OCI-LY7 (cell line): ENCODE measurements at regions not wholly inside any gene's neighbourhood (a gene's known extent, or its start where the extent isn't known, plus 50 kb on each side); places are given as distances from the start of the nearest gene placed in this dataset.

Experiments used
- BruUV-seq: library from RNA; stranded (reverse); fragments of 400-500 nt; replicated peaks from 2 replicates; lab custom pipeline; 2021; lab: Mats Ljungman, UMichigan
- CTCF ChIA-PET: fragments of 300-600 bp; sonication (Branson Sonifier 250); formaldehyde crosslinking; loops from one replicate; lab custom pipeline; 2022; ENCODE audit warnings: antibody characterized with exemption; ENCODE audit not compliant: unreplicated experiment; lab: Charles Lee
- POLR2A ChIA-PET: fragments of 300-600 bp; sonication (Branson Sonifier 250); formaldehyde crosslinking; loops from one replicate; lab custom pipeline; 2022; ENCODE audit warnings: antibody characterized with exemption; lab: Charles Lee
- DNase-seq: peaks from one replicate; pipeline ENCODE4 v3.0.0-alpha.2; 2015; ENCODE audit warnings: low spot score
- H2AFZ ChIP-seq: fragments of 200-600 bp; sonication (generic), shearing (Covaris generic); 2 replicates; pipeline ENCODE4 v1.6.1; 2014; ENCODE audit warnings: mild to moderate bottlenecking, antibody characterized with exemption, low read length, moderate library complexity
- H3K27ac ChIP-seq: fragments of 200-600 bp; sonication (generic); 2 replicates; pipeline ENCODE4 v1.5.1; 2014; ENCODE audit warnings: mixed run types, low read depth, mild to moderate bottlenecking, moderate library complexity, low read length, inconsistent platforms; ENCODE audit not compliant: poor library complexity, severe bottlenecking
- H3K36me3 ChIP-seq: fragments of 200-600 bp; sonication (generic); 2 replicates; pipeline ENCODE4 v1.6.1; 2014; ENCODE audit warnings: mild to moderate bottlenecking, antibody characterized with exemption, low read length, moderate library complexity, mixed read lengths; ENCODE audit not compliant: insufficient read depth
- H3K4me1 ChIP-seq: fragments of 200-600 bp; sonication (generic); 2 replicates; pipeline ENCODE4 v1.5.1; 2014; ENCODE audit warnings: mild to moderate bottlenecking, low read length; ENCODE audit not compliant: insufficient read depth, poor library complexity, severe bottlenecking
- H3K4me2 ChIP-seq: fragments of 200-600 bp; sonication (generic); 2 replicates; pipeline ENCODE4 v1.6.1; 2014; ENCODE audit warnings: mild to moderate bottlenecking, low read length
- H3K4me3 ChIP-seq: fragments of 200-600 bp; sonication (generic); 2 replicates; pipeline ENCODE4 v1.5.1; 2014; ENCODE audit warnings: mild to moderate bottlenecking, low read depth, low read length; ENCODE audit not compliant: poor library complexity, severe bottlenecking
- H3K79me2 ChIP-seq: fragments of 200-600 bp; sonication (generic); 2 replicates; pipeline ENCODE4 v1.6.1; 2016; ENCODE audit warnings: low read depth, mild to moderate bottlenecking, low read length, moderate library complexity, mixed read lengths; ENCODE audit not compliant: insufficient read depth
- H3K9me2 ChIP-seq: fragments of 200-600 bp; sonication (generic); 2 replicates; pipeline ENCODE4 v1.6.1; 2016; ENCODE audit warnings: mild to moderate bottlenecking, low read length, mixed read lengths; ENCODE audit not compliant: insufficient read depth
- H3K9me3 ChIP-seq: fragments of 200-600 bp; sonication (generic); 2 replicates; pipeline ENCODE4 v1.6.1; 2014; ENCODE audit warnings: mild to moderate bottlenecking, mixed run types, low read length, mixed read lengths
- H4K20me1 ChIP-seq: fragments of 200-600 bp; sonication (generic); 2 replicates; pipeline ENCODE4 v1.6.1; 2014; ENCODE audit warnings: mild to moderate bottlenecking, antibody characterized with exemption, low read length, moderate library complexity, mixed read lengths; ENCODE audit not compliant: insufficient read depth
- EZH2phosphoT487 ChIP-seq: fragments of 200-600 bp; sonication (generic); IDR thresholded peaks from 2 replicates; pipeline ENCODE4 v1.6.1; 2018; ENCODE audit warnings: low read depth, borderline replicate concordance, mild to moderate bottlenecking, mixed run types, antibody characterized with exemption, low read length, moderate library complexity, mixed read lengths
- intact Hi-C: fragments of 100-400 bp; cut with micrococcal nuclease; formaldehyde crosslinking; loops from one replicate; pipeline ENCODE4 v1.10.0; 2022; ENCODE audit not compliant: unreplicated experiment
- TF ChIP-seq, protein P1 (sequence below): fragments of 200-600 bp; sonication (generic); conservative IDR thresholded peaks from 2 replicates; pipeline ENCODE4 v1.5.1; 2014; ENCODE audit warnings: mild to moderate bottlenecking, antibody characterized with exemption, low read length, moderate library complexity, mixed read lengths

DNA sequence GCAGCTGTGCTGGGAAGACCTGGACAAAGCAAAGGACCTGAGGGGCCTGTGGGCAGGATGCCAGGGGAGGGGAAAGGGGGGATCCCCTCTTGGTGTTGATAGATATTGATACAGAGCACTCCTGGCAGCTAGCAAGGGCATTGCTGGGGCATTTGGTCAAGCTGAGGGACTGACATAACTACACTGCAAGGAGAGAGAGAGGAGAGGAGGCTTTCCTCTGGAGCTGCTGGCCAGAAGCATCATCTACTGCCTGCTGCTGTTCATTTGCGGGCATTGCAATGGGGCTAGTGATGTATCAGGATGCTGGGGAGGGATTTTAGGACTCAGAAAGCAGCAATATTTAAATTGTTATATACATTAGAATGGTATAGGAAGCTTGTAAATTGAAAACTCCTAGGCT, 142.0 kb downstream of the ZNF648 start:
- H3K9me2 ChIP-seq, result no peaks in the 10 kb centered on the region
- intact Hi-C loops, result no loop called here
- no peaks in the 10 kb centered on the region for H3K79me2 ChIP-seq
- H3K27ac ChIP-seq, result no peak overlapping the region
- TF ChIP-seq, protein P1, sequence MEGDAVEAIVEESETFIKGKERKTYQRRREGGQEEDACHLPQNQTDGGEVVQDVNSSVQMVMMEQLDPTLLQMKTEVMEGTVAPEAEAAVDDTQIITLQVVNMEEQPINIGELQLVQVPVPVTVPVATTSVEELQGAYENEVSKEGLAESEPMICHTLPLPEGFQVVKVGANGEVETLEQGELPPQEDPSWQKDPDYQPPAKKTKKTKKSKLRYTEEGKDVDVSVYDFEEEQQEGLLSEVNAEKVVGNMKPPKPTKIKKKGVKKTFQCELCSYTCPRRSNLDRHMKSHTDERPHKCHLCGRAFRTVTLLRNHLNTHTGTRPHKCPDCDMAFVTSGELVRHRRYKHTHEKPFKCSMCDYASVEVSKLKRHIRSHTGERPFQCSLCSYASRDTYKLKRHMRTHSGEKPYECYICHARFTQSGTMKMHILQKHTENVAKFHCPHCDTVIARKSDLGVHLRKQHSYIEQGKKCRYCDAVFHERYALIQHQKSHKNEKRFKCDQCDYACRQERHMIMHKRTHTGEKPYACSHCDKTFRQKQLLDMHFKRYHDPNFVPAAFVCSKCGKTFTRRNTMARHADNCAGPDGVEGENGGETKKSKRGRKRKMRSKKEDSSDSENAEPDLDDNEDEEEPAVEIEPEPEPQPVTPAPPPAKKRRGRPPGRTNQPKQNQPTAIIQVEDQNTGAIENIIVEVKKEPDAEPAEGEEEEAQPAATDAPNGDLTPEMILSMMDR, result no peak
- no peak for TF ChIP-seq EZH2phosphoT487
- no peak for DNase-seq
- H3K9me3 ChIP-seq, result no peaks in the 10 kb centered on the region
- CTCF ChIA-PET, result no interaction called here
- no TSS peak for BruUV-seq
- no peaks in the 10 kb centered on the region for H3K36me3 ChIP-seq
- no peak overlapping the region for H3K4me3 ChIP-seq
- POLR2A ChIA-PET, result no interaction called here
- no peak overlapping the region for H2AFZ ChIP-seq
- no peaks in the 10 kb centered on the region for H3K4me1 ChIP-seq
- H4K20me1 ChIP-seq, result no peaks in the 10 kb centered on the region
- H3K4me2 ChIP-seq, result no peak overlapping the region

DNA sequence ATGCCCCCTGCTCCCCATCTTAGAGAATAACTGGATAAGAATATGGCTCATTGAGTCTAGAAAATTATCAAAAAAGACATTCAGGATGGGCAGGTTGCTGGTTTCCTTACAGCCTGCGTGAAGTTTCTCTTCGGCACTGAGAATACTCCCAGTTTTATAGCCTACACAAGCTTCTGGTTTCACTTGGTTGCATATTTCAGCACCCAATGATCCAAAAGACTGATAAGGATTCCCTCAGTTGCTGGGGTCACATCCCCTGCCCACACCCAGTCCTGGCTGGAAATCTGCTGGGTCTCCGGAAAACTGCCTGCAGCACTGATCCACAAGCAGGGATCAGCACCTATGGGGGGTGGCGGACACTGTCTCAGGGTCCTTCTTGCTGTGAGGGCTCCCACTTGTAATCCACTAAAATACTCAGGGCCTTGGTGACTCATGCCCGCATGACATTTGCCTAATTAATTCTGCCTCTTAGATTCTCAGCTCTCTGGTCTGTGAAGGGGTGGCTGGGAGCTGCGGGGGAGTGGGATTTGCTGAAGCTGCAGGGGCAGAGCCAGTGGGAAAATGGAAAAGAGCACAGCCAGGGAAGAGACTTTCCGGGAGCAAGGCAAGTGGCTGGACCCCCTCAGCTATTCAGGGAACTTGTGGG, 142.5 kb downstream of the ZNF648 start:
- ChIA-PET POLR2A (no interaction called here), CTCF (no interaction called here)
- Histone ChIP-seq H3K4me3 (no peak overlapping the region), H3K27ac (no peak overlapping the region), H3K9me2 (no peaks in the 10 kb centered on the region), H3K4me1 (no peaks in the 10 kb centered on the region), H2AFZ (no peak overlapping the region), H3K9me3 (no peaks in the 10 kb centered on the region), H3K4me2 (no peak overlapping the region), H3K36me3 (no peaks in the 10 kb centered on the region), H4K20me1 (no peaks in the 10 kb centered on the region), H3K79me2 (no peaks in the 10 kb centered on the region)
- TF ChIP-seq, protein P1, result no peak
- no peak for TF ChIP-seq EZH2phosphoT487
- intact Hi-C loops, result no loop called here
- DNase-seq, result no peak
- BruUV-seq, result no TSS peak

DNA sequence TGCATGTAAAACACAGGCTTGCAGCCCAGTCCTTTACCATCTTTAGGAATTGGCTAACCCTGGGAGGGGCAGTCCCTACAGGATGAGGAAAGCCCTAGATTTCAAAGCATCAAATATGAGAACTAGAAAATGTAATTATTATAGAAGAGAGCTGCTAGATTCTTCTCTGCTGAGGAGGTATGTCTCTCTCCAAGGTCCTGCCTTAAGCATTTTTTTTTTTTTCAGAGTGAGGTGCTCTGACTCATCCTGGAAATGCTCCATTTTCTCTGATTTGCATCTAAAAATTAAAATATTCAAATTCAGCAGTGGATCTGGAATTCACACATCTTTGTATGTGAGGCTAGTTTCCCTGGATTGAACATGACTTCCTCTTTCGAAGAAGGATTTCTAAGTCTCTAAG, 149.8 kb downstream of the ZNF648 start:
- ChIA-PET POLR2A (interaction anchor here (0.6 kb wide), 1 partner anchor 11 kb away, joined by 3 read pairs; no protein-coding TSS in a partner anchor), CTCF (no interaction called here)
- H3K4me3 ChIP-seq, result no peak overlapping the region
- no peaks in the 10 kb centered on the region for H4K20me1 ChIP-seq
- H3K79me2 ChIP-seq, result no peaks in the 10 kb centered on the region
- H3K4me1 ChIP-seq, result no peaks in the 10 kb centered on the region
- no TSS peak for BruUV-seq
- no peak overlapping the region for H2AFZ ChIP-seq
- H3K27ac ChIP-seq, result no peak overlapping the region
- TF ChIP-seq, protein P1, result no peak
- no peak for TF ChIP-seq EZH2phosphoT487
- no peak overlapping the region for H3K4me2 ChIP-seq
- DNase-seq, result no peak
- intact Hi-C loops, result no loop called here
- no peaks in the 10 kb centered on the region for H3K9me3 ChIP-seq
- no peaks in the 10 kb centered on the region for H3K9me2 ChIP-seq
- H3K36me3 ChIP-seq, result no peaks in the 10 kb centered on the region
